Astrocyte of the spinal cord (primary cell): ENCODE measurements at regions not wholly inside any gene's neighbourhood (a gene's known extent, or its start where the extent isn't known, plus 50 kb on each side); places are given as distances from the start of the nearest gene placed in this dataset.

ENCODE experiments used
- DNase-seq: peaks from one replicate; pipeline ENCODE4 v3.0.0; 2011; ENCODE audit warnings: low read depth, low spot score
- H3K4me3 ChIP-seq: 2 replicates; pipeline ENCODE4 v1.5.1; 2011; ENCODE audit warnings: low read depth, mild to moderate bottlenecking, low read length, moderate library complexity
- in situ Hi-C: cut with HindIII; loops from 2 replicates; pipeline ENCODE4 v1.10.0; 2017; ENCODE audit warnings: low sequenced_read_pairs
- TF ChIP-seq, protein P1 (sequence below): IDR thresholded peaks from 2 replicates; pipeline ENCODE4 v1.5.1; 2012; ENCODE audit warnings: low read depth, mild to moderate bottlenecking, low read length, inconsistent platforms

DNA sequence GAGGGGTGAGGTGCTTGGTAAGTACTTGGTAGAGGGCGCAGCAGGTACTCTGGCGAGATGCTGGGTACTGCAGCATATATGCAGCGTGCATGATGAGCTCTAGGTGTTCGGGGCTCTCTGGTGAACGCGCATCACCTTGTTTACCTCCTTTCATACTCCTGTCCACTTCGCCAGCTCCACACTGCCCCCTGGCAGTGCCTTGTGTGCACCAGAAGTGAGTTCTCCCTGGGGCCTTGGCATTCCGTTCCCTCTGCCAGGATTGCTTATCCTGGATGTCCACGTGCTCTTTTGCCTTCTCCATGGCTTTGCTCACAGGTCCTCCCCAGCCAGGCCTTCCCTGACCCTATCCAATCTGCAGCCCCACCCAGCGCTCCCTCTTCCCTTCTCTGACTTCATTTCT is 154.2 kb downstream of the MRM1 start:
- no peak overlapping the region for H3K4me3 ChIP-seq
- no peak for DNase-seq
- in situ Hi-C loops: no loop called here
- TF ChIP-seq, protein P1, sequence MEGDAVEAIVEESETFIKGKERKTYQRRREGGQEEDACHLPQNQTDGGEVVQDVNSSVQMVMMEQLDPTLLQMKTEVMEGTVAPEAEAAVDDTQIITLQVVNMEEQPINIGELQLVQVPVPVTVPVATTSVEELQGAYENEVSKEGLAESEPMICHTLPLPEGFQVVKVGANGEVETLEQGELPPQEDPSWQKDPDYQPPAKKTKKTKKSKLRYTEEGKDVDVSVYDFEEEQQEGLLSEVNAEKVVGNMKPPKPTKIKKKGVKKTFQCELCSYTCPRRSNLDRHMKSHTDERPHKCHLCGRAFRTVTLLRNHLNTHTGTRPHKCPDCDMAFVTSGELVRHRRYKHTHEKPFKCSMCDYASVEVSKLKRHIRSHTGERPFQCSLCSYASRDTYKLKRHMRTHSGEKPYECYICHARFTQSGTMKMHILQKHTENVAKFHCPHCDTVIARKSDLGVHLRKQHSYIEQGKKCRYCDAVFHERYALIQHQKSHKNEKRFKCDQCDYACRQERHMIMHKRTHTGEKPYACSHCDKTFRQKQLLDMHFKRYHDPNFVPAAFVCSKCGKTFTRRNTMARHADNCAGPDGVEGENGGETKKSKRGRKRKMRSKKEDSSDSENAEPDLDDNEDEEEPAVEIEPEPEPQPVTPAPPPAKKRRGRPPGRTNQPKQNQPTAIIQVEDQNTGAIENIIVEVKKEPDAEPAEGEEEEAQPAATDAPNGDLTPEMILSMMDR: peak; percentile 39

DNA sequence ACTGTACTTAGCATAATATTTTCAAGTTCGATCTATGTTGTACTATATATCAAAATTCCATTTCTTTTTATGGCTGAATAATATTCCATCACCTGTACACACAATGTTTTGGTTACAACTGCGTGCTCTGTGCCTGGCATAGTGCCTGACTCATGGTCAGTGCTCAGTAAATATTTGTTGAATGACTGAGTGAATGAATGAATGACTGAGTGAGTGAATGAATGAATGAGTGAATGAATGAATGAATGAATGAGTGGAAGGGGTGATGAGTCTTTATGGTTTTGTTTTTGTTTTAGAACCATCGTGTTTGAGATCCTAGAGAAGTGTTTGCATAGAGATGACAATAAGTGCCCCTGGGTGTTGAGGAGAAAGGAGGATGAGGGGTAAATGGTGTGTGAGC is 155.3 kb downstream of the MRM1 start:
- H3K4me3 ChIP-seq: no peak overlapping the region
- in situ Hi-C loops: no loop called here
- TF ChIP-seq, protein P1: no peak
- no peak for DNase-seq

DNA sequence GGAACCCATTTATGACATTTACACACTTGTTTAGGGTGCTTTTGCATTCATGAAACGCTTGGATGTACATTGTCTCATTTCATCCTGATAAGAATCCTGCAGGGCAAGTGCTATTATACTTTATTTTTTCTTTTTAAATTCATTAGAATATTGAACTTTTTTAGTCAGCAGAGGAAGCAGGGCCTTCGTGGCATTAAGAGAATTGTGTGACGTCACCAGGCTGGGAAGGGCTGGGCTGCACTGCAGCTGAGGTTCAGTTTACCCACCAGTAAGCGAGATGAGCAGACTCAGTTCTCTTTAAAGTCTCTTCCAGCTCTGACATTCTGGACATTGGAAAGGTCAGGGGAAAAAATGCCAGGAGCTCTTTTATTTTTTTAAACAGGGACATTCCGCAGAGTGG is 159.0 kb downstream of the MRM1 start:
- no peak overlapping the region for H3K4me3 ChIP-seq
- no peak for DNase-seq
- TF ChIP-seq, protein P1: no peak
- in situ Hi-C loops: no loop called here

DNA sequence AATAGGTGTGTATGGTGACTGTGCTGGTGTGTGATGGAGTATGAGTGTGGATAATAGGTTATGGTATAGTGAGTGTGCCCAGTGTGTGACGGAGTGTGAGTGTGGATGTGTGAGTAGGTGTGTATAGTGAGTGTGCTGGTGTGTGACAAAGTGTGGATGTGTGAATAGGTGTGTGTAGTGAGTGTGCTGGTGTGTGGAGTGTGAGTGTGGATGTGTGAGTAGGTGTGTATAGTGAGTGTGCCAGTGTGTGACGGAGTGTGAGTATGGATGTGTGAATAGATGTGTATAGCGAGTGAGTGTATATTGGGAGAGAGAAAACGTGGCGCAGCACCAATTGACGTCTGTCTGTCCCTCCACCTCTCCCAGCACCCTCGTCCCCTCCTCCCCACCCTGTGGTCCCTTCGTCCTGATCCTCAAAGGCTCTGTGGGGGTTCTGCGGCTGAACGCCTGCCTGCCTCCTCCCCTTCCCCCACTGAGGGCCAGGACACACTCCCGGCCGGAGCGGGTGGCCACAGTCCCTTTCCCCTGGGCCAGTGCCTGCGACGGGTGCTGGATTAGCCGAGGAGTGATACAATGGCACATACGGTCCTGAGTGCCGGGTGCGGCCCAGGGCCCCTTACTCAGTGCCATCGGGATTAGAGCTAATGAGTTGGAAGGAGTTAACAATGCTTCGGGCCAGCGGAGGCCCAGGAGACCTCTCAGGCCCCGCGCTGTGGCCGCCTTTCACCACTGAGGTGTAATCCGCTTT is 160.0 kb downstream of the MRM1 start:
- H3K4me3 ChIP-seq: no peak overlapping the region
- DNase-seq: no peak
- TF ChIP-seq, protein P1: no peak
- in situ Hi-C loops: no loop called here

DNA sequence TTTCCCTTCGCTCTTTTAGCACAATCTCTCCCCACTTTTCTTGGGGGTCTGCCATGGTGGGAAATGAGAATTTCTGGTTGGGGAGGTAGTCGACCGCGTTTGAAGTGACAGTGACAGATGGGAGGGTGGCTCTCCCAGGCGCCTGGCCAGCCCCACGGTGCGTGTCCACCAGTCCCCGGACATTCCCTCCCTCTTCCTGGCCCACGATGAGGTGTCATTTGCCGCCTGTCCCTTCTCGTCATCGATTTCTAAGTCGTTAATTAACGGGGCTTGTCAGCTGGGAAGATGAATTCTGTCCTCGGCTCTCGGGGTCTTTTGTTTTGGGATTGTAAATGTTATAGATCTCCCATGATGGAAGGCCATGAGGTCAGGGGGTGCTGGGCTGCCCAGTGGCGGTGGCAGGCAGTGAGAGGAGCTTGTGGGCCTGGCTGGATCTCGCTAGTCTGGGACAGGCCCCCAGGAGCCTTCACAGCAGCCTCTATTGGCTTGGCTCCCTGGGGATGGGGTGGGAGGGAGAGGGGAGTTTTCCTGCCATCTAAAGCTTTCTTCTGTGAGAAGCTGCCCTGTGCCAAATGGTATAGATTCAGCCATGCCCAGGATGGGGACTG is 164.2 kb downstream of the MRM1 start:
- in situ Hi-C loops: no loop called here
- TF ChIP-seq, protein P1: no peak
- H3K4me3 ChIP-seq: no peak overlapping the region
- DNase-seq: no peak

DNA sequence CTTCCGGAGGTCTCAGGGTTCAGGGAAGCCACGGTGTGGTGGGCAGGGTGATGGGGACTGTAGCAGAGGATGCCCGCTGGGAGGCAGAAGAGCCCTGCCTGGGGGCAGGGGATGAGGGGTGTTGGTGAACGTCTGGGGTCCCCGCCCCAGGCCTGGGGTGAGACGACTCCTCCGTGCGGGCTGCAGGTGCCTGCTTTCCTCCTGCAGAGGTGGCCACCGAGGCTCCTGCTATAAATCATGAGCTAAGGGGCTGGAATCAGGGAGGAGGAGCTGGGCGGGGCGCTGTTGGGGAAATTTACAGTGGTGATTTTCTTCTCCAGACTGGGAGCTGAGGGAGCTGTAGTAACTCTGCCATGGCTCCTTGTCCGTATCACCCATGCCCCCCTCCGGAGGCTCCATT is 167.0 kb downstream of the MRM1 start:
- in situ Hi-C loops: no loop called here
- TF ChIP-seq, protein P1: peak; percentile 8
- no peak for DNase-seq
- H3K4me3 ChIP-seq: no peak overlapping the region
